GM12865 (cell line): ENCODE measurements at regions not wholly inside any gene's neighbourhood (a gene's known extent, or its start where the extent isn't known, plus 50 kb on each side); places are given as distances from the start of the nearest gene placed in this dataset.

Source experiments
- DNase-seq: peaks from one replicate; pipeline ENCODE4 v3.0.0; 2010; ENCODE audit warnings: low read depth
- H3K4me3 ChIP-seq: 2 replicates; pipeline ENCODE4 v1.5.1; 2011; ENCODE audit warnings: mild to moderate bottlenecking, low read depth, low read length, control low read depth
- CTCF ChIP-seq: IDR thresholded peaks from 2 replicates; pipeline ENCODE4 v1.5.1; 2011; ENCODE audit warnings: low read length, control low read depth, low read depth, inconsistent platforms; ENCODE audit not compliant: insufficient read depth; ENCODE audit errors: missing control alignments

GRCh38 chr18:34159691-34160185 lies 65.0 kb downstream of the NOL4 start:
- no peak overlapping the region for H3K4me3 ChIP-seq
- DNase-seq = no peak
- TF ChIP-seq CTCF = no peak

GRCh38 chr18:34158881-34159690 lies 65.6 kb downstream of the NOL4 start:
- TF ChIP-seq CTCF = peak; percentile 22
- DNase-seq = peak; percentile 37
- H3K4me3 ChIP-seq = peak overlapping the region; percentile 31

- peak; percentile 60 for DNase-seq
- H3K4me3 ChIP-seq = no peak overlapping the region
- no peak for TF ChIP-seq CTCF
These were observed 71.0 kb downstream of the NOL4 start for GRCh38 chr18:34153711-34154110.

- no peak for TF ChIP-seq CTCF
- DNase-seq = no peak
- H3K4me3 ChIP-seq = no peak overlapping the region
These were observed 93.7 kb downstream of the NOL4 start for GRCh38 chr18:34131006-34131405.

GRCh38 chr18:34128436-34128835 lies 96.3 kb downstream of the NOL4 start:
- no peak for TF ChIP-seq CTCF
- DNase-seq = no peak
- H3K4me3 ChIP-seq = no peak overlapping the region

- H3K4me3 ChIP-seq = no peak overlapping the region
- no peak for DNase-seq
- no peak for TF ChIP-seq CTCF
These were observed 98.6 kb downstream of the NOL4 start for GRCh38 chr18:34126121-34126520.
